ENCODE measurements at regions not wholly inside any gene's neighbourhood (a gene's known extent, or its start where the extent isn't known, plus 50 kb on each side); places are given as distances from the start of the nearest gene placed in this dataset.

DNA sequence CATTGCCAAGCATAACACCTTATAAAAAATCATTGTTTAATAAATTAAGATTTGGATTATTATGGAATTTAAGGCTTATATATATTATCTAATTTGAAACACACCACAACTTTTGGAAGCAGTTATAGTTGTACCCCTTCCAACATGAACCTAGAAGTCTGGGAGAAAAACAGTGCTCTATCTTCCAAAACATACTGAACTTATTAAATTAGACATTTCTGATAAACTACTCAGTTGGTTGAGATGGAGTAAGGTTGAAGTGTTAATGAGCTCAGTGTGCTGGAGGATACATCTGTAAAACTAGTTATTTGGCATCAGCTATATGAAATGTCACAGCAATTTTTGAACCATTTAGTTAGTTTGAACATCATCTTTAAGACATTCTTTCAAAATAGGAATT is 227.4 kb downstream of the ALX1 start:
- Mint-ChIP-seq H3K27me3 (ENCODE audit: unreplicated experiment) (no peaks in the 10 kb centered on the region), H3K4me3 (ENCODE audit: low read depth, unreplicated experiment) (no peak overlapping the region), H3K36me3 (ENCODE audit: insufficient read depth, unreplicated experiment) (no peaks in the 10 kb centered on the region), H3K4me1 (ENCODE audit: low read depth, unreplicated experiment) (no peaks in the 10 kb centered on the region), H3K27ac (ENCODE audit: unreplicated experiment) (no peak overlapping the region), H3K9me3 (ENCODE audit: low read depth, unreplicated experiment) (no peaks in the 10 kb centered on the region)
- no TSS peak for BruUV-seq (replicated peaks)
- intact Hi-C loops (cut with micrococcal nuclease; ENCODE audit: unreplicated experiment) = no loop called here
- DNase-seq = no peak
- CTCF ChIA-PET = no interaction called here
- TF ChIP-seq, protein P1, sequence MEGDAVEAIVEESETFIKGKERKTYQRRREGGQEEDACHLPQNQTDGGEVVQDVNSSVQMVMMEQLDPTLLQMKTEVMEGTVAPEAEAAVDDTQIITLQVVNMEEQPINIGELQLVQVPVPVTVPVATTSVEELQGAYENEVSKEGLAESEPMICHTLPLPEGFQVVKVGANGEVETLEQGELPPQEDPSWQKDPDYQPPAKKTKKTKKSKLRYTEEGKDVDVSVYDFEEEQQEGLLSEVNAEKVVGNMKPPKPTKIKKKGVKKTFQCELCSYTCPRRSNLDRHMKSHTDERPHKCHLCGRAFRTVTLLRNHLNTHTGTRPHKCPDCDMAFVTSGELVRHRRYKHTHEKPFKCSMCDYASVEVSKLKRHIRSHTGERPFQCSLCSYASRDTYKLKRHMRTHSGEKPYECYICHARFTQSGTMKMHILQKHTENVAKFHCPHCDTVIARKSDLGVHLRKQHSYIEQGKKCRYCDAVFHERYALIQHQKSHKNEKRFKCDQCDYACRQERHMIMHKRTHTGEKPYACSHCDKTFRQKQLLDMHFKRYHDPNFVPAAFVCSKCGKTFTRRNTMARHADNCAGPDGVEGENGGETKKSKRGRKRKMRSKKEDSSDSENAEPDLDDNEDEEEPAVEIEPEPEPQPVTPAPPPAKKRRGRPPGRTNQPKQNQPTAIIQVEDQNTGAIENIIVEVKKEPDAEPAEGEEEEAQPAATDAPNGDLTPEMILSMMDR (IDR thresholded peaks at IDR 0.05; ENCODE audit: unreplicated experiment) = no peak

DNA sequence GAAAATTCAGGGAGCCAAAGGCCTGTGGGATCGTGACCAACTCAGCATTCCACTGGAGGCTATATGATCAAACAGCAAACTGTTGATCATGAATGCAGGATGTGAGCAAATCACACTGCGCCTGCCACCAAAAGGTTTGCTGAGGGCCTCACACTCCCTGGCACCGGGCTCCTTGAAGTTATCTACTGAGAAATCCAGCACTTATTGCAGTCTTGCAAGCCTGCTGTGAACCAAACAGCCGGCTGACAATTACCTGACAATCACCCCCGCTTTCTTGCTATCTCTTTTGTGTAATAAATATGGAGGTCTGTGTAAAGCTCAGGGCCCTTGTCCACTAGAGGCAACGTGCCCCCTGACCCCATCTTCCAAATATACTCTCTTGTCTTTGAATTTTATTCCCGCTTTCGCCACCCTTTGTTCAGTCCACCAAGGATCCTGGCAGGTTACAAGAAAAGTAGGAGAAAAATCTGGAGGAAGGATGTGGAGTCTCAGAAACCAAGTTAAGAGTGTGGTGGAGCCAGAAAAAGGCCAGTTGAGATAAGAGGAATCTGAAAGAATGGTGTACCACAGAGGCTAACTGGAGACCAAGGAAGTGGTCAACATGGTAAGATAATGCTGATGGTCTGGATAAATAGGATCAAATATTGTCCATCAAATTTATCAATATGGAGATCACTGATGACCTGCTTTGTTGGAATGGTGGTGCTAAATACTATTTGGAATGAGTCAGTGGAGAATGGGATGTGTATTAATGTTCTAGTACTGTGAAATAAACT is 229.2 kb downstream of the ALX1 start:
- TF ChIP-seq, protein P1 (IDR thresholded peaks at IDR 0.05; ENCODE audit: unreplicated experiment) = no peak
- no TSS peak for BruUV-seq (replicated peaks)
- CTCF ChIA-PET = no interaction called here
- Mint-ChIP-seq H3K36me3 (ENCODE audit: insufficient read depth, unreplicated experiment) (no peaks in the 10 kb centered on the region), H3K4me1 (ENCODE audit: low read depth, unreplicated experiment) (no peaks in the 10 kb centered on the region), H3K27ac (ENCODE audit: unreplicated experiment) (no peak overlapping the region), H3K9me3 (ENCODE audit: low read depth, unreplicated experiment) (no peaks in the 10 kb centered on the region), H3K4me3 (ENCODE audit: low read depth, unreplicated experiment) (no peak overlapping the region), H3K27me3 (ENCODE audit: unreplicated experiment) (no peaks in the 10 kb centered on the region)
- intact Hi-C loops (cut with micrococcal nuclease; ENCODE audit: unreplicated experiment) = no loop called here
- no peak for DNase-seq

DNA sequence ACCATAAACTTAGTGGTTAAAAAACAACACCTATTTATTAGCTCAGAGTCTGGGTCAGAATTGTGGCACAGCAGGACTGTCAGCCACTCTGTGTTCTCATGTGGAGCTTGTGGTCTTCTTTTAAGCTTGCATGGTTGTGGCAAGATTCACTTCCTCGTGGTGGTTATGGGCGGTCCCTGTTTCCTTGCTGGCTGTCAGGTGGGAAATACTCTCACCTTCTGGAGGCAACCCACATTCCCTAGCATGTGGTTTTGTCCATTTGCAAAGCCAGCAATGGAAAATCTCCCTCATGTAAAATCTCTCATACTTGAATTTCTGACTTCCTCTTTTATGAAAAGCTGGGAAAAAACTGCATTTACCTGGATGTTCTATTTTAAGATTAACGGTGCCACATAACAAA is 229.8 kb downstream of the ALX1 start:
- TF ChIP-seq, protein P1 (IDR thresholded peaks at IDR 0.05; ENCODE audit: unreplicated experiment) = no peak
- no peak overlapping the region for H3K4me3 Mint-ChIP-seq (ENCODE audit: low read depth, unreplicated experiment)
- DNase-seq = no peak
- no peaks in the 10 kb centered on the region for H3K36me3 Mint-ChIP-seq (ENCODE audit: insufficient read depth, unreplicated experiment)
- intact Hi-C loops (cut with micrococcal nuclease; ENCODE audit: unreplicated experiment) = no loop called here
- no peak overlapping the region for H3K27ac Mint-ChIP-seq (ENCODE audit: unreplicated experiment)
- H3K9me3 Mint-ChIP-seq (ENCODE audit: low read depth, unreplicated experiment) = no peaks in the 10 kb centered on the region
- no TSS peak for BruUV-seq (replicated peaks)
- H3K4me1 Mint-ChIP-seq (ENCODE audit: low read depth, unreplicated experiment) = no peaks in the 10 kb centered on the region
- CTCF ChIA-PET = interaction anchor here (0.5 kb wide), 1 partner anchor 285 kb away, joined by 3 read pairs; no protein-coding TSS in a partner anchor
- H3K27me3 Mint-ChIP-seq (ENCODE audit: unreplicated experiment) = no peaks in the 10 kb centered on the region

DNA sequence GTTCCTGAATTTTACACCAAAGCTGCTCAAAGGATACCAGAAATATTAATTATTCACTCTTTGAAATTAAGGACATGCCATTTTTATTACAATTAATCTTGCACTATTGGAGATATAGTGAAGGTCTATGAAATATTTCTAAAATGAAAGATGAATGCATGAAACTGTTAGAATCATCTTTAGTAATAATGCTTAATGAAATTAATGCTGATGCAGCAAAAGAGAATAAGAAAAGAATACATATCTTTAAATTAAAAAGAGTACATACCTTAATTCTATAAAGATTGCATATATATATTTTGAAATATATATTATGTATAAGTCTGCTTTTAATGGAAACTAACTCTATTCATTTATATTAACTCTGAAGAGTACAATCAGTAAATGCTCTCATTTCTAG is 236.0 kb downstream of the ALX1 start:
- BruUV-seq (replicated peaks) = no TSS peak
- TF ChIP-seq, protein P1 (IDR thresholded peaks at IDR 0.05; ENCODE audit: unreplicated experiment) = no peak

More for the DNA sequence above, 236.0 kb downstream of the ALX1 start:
- Mint-ChIP-seq H3K27ac (ENCODE audit: unreplicated experiment) (no peak overlapping the region), H3K4me3 (ENCODE audit: low read depth, unreplicated experiment) (no peak overlapping the region), H3K27me3 (ENCODE audit: unreplicated experiment) (no peaks in the 10 kb centered on the region), H3K4me1 (ENCODE audit: low read depth, unreplicated experiment) (no peaks in the 10 kb centered on the region), H3K9me3 (ENCODE audit: low read depth, unreplicated experiment) (no peaks in the 10 kb centered on the region), H3K36me3 (ENCODE audit: insufficient read depth, unreplicated experiment) (no peaks in the 10 kb centered on the region)
- intact Hi-C loops (cut with micrococcal nuclease; ENCODE audit: unreplicated experiment) = no loop called here
- CTCF ChIA-PET = no interaction called here
- DNase-seq = no peak

Data from Calu3 (cell line).